Sigmoid colon (tissue), 4 donors: ENCODE measurements at regions not wholly inside any gene's neighbourhood (a gene's known extent, or its start where the extent isn't known, plus 50 kb on each side); places are given as distances from the start of the nearest gene placed in this dataset.

Experiments
- EP300 ChIP-seq, 4 donors: sonication (generic); formaldehyde crosslinking; IDR thresholded peaks; one replicate each; pipeline ENCODE4 v1.6.1; 2017; ENCODE audit warnings: antibody characterized with exemption in 4 of 4
- POLR2A ChIP-seq, 2 donors: fragments of 450-650 bp; IDR thresholded peaks; one replicate each; pipeline ENCODE4 v1.6.1; 2016; ENCODE audit warnings: antibody characterized with exemption in 2 of 2, mild to moderate bottlenecking in 2 of 2, moderate library complexity in 2 of 2
- POLR2AphosphoS5 ChIP-seq, 4 donors: sonication (generic); formaldehyde crosslinking; IDR thresholded peaks; one replicate each; pipeline ENCODE4 v1.6.1; 2017; ENCODE audit warnings: antibody characterized with exemption in 4 of 4
- TF ChIP-seq, protein P1 (sequence below), 4 experiments: fragments of 450-650 bp in 3 of 4; fragments of 200-600 bp in 1 of 4; IDR thresholded peaks; one replicate each; pipeline ENCODE4 v1.5.1; 2016 to 2019; ENCODE audit warnings: antibody characterized with exemption in 4 of 4, mild to moderate bottlenecking in 3 of 4, moderate library complexity in 2 of 4

DNA sequence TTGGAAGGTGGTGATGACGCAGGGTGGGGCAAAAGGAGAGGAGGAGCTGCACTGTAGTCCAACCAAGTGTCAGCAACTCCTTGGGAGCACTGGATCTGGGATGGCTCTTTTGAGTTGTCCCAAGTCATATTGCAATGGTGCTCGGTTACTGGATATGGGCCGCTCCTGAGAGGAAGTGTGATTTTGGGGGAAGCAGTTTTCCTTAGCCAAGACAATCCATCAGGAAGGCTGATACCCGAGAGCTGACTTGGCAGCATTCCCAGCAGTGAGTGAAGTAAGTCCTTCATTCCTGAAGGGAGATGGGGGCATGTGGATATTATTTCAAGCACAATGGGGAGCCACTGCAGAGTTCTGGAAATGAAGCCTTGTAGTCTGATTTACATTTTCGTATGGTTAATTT, 354.1 kb downstream of the RFPL4B start:
- TF ChIP-seq, protein P1, sequence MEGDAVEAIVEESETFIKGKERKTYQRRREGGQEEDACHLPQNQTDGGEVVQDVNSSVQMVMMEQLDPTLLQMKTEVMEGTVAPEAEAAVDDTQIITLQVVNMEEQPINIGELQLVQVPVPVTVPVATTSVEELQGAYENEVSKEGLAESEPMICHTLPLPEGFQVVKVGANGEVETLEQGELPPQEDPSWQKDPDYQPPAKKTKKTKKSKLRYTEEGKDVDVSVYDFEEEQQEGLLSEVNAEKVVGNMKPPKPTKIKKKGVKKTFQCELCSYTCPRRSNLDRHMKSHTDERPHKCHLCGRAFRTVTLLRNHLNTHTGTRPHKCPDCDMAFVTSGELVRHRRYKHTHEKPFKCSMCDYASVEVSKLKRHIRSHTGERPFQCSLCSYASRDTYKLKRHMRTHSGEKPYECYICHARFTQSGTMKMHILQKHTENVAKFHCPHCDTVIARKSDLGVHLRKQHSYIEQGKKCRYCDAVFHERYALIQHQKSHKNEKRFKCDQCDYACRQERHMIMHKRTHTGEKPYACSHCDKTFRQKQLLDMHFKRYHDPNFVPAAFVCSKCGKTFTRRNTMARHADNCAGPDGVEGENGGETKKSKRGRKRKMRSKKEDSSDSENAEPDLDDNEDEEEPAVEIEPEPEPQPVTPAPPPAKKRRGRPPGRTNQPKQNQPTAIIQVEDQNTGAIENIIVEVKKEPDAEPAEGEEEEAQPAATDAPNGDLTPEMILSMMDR (IDR thresholded peaks at IDR 0.05) = no peak
- TF ChIP-seq POLR2A (IDR thresholded peaks at IDR 0.05) (no peak), POLR2AphosphoS5 (IDR thresholded peaks at IDR 0.05) (no peak), EP300 (IDR thresholded peaks at IDR 0.05) (no peak)
